SH-SY5Y (cell line): ENCODE measurements at regions not wholly inside any gene's neighbourhood (a gene's known extent, or its start where the extent isn't known, plus 50 kb on each side); places are given as distances from the start of the nearest gene placed in this dataset.

Source experiments
- GATA2 ChIP-seq: IDR thresholded peaks from 2 replicates; pipeline ENCODE4 v1.6.1; 2011; ENCODE audit warnings: mild to moderate bottlenecking, low read depth, low read length
- GATA3 ChIP-seq: IDR thresholded peaks from 2 replicates; pipeline ENCODE4 v1.6.1; 2011; ENCODE audit warnings: low read depth, mild to moderate bottlenecking, low read length, moderate library complexity

GRCh38 chr10:43006490-43006889 is 70.4 kb upstream of the RET start:
- no peak for TF ChIP-seq GATA3
- TF ChIP-seq GATA2, result no peak
